ENCODE measurements at regions not wholly inside any gene's neighbourhood (a gene's known extent, or its start where the extent isn't known, plus 50 kb on each side); places are given as distances from the start of the nearest gene placed in this dataset.

DNA sequence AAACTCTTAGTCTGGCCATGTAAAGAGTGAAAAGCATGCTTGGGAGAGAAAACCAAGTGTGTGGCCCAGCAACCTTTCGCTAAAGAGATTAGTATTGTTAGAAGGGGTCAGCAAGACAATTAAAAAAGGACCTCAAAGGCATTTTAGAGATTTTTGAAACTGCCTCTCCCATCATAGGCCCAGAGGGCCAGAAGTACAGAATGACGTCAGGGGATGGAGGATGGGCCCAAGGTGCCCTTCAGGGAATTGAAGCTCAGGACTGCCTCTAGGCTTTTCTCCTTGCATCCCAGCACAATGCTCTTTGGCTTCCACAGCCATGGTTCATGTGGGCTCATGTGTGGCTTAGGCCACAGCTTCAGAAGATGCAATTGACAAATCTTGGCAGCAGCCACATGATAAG, 287.0 kb upstream of the COX7C start:
- H4K20me1 ChIP-seq (replicated peaks in 1 of 2; ENCODE audit: control insufficient read depth in 1 of 2, insufficient read depth in 2 of 2, low read length in 2 of 2): no peaks in the 10 kb centered on the region
- no peak overlapping the region for H3K56ac ChIP-seq (replicated peaks; ENCODE audit: insufficient read length, low read depth, low read length)
- H2BK5ac ChIP-seq (ENCODE audit: low read depth, low read length): no peak overlapping the region
- H3K27ac ChIP-seq (ENCODE audit: low read depth, low read length): no peak overlapping the region
- H3K27me3 ChIP-seq (replicated peaks in 1 of 4; ENCODE audit: control insufficient read depth in 3 of 4, extremely low read depth in 1 of 4, insufficient read depth in 3 of 4, low read length in 3 of 4): no peaks in the 10 kb centered on the region
- H2AFZ ChIP-seq (ENCODE audit: low read length): no peak overlapping the region
- DNase-seq (ENCODE audit: low read depth in 1 of 2, low spot score in 2 of 2) (no peak), FAIRE-seq (no peak)
- no peak overlapping the region for H4K5ac ChIP-seq (ENCODE audit: insufficient read length, low read depth, low read length)
- ChIA-PET CTCF (ENCODE audit: partially characterized antibody) (interaction anchor here (0.8 to 1.5 kb wide), 3 partner anchors 14 to 348 kb away, joined by 3 to 4 read pairs (median 4); no protein-coding TSS in a partner anchor), POLR2A (ENCODE audit: partially characterized antibody) (no interaction called here)
- no peak overlapping the region for H2BK120ac ChIP-seq (replicated peaks; ENCODE audit: low read depth, low read length)
- no peak overlapping the region for H3K9ac ChIP-seq (replicated peaks in 1 of 4; ENCODE audit: extremely low read depth in 1 of 4, low read depth in 3 of 4, low read length in 3 of 4)
- H3K4me2 ChIP-seq (ENCODE audit: insufficient read depth in 1 of 2, low read depth in 2 of 2, low read length in 2 of 2): no peak overlapping the region
- H4K91ac ChIP-seq (replicated peaks; ENCODE audit: insufficient read length, low read length): no peak overlapping the region
- H3K4me1 ChIP-seq (replicated peaks in 1 of 4; ENCODE audit: control insufficient read depth in 3 of 4, insufficient read depth in 4 of 4, low read length in 3 of 4): no peaks in the 10 kb centered on the region
- no peak overlapping the region for H2BK15ac ChIP-seq (ENCODE audit: low read length)
- H3K23ac ChIP-seq (ENCODE audit: insufficient read length): no peak overlapping the region
- no peak overlapping the region for H3K18ac ChIP-seq (ENCODE audit: extremely low read depth, low read length)
- TF ChIP-seq YY1 (IDR thresholded peaks at IDR 0.05; ENCODE audit: low read depth, low read length): no peak
- TF ChIP-seq RAD21 (IDR thresholded peaks at IDR 0.05 in 1 of 2, conservative IDR thresholded peaks at IDR 0.05 in 1 of 2; ENCODE audit: low read depth in 2 of 2, low read length in 2 of 2): no peak
- no peak for TF ChIP-seq RBBP5 (IDR thresholded peaks at IDR 0.05; ENCODE audit: borderline replicate concordance, low read depth, low read length)
- TF ChIP-seq BCL11A (IDR thresholded peaks at IDR 0.05; ENCODE audit: low read depth in 2 of 2, low read length in 2 of 2): no peak
- no peak for TF ChIP-seq JUN (IDR thresholded peaks at IDR 0.05; ENCODE audit: low read depth, low read length)
- TF ChIP-seq SAP30 (IDR thresholded peaks at IDR 0.05; ENCODE audit: insufficient read depth, insufficient replicate concordance, low read length): no peak
- TF ChIP-seq SP1 (IDR thresholded peaks at IDR 0.05; ENCODE audit: low read depth, low read length): no peak
- no peak for TF ChIP-seq TAF7 (optimal IDR thresholded peaks at IDR 0.05; ENCODE audit: borderline replicate concordance, low read depth, low read length)
- TF ChIP-seq SP4 (IDR thresholded peaks at IDR 0.05; ENCODE audit: low read length): no peak
- TF ChIP-seq JUND (IDR thresholded peaks at IDR 0.05; ENCODE audit: low read length): no peak
- no peak for TF ChIP-seq ASH2L (IDR thresholded peaks at IDR 0.05; ENCODE audit: low read length)
- H3K4me3 ChIP-seq (ENCODE audit: extremely low read depth in 1 of 4, insufficient read depth in 2 of 4, low read depth in 3 of 4, low read length in 4 of 4): no peak overlapping the region
- H2BK12ac ChIP-seq (ENCODE audit: low read depth, low read length): no peak overlapping the region
- H4K8ac ChIP-seq (ENCODE audit: extremely low read depth, insufficient read depth, low read length): no peak overlapping the region
- no peak overlapping the region for H3K14ac ChIP-seq (ENCODE audit: insufficient read length)
- no peaks in the 10 kb centered on the region for H3K79me1 ChIP-seq (ENCODE audit: low read depth, low read length)
- H3K9me3 ChIP-seq (ENCODE audit: insufficient read depth in 2 of 2, low read depth in 1 of 2, low read length in 1 of 2): no peaks in the 10 kb centered on the region
- H3K36me3 ChIP-seq (ENCODE audit: control insufficient read depth in 2 of 4, insufficient read depth in 4 of 4, low read length in 3 of 4): no peaks in the 10 kb centered on the region; a peak in 1 of 8 replicates
- 91% methylated on average over 2 of the region's 2 CpGs; no CpG with 5 or more reads in 1 of the 2 experiments for WGBS, 2 experiments (ENCODE audit: extremely low coverage in 1 of 2, insufficient coverage in 1 of 2, insufficient read length in 1 of 2, insufficient replicate concordance in 2 of 2, low coverage in 1 of 2, low lambda C conversion rate in 2 of 2, missing lambda C conversion rate in 1 of 2)
- H2BK20ac ChIP-seq (ENCODE audit: low read length): no peak overlapping the region
- H3K79me2 ChIP-seq (ENCODE audit: control insufficient read depth in 1 of 2, insufficient read depth in 2 of 2, low read length in 2 of 2): no peaks in the 10 kb centered on the region
- H3K4ac ChIP-seq (replicated peaks; ENCODE audit: insufficient read length, low read depth, low read length): no peak overlapping the region
- H3K23me2 ChIP-seq (ENCODE audit: low read depth, low read length): no peaks in the 10 kb centered on the region
- no peak overlapping the region for H2AK5ac ChIP-seq (ENCODE audit: low read depth, low read length)

Measured in H1 (cell line).